T-helper 17 cell (primary cell): ENCODE measurements at regions not wholly inside any gene's neighbourhood (a gene's known extent, or its start where the extent isn't known, plus 50 kb on each side); places are given as distances from the start of the nearest gene placed in this dataset.
A peak's percentile ranks its signal among the peaks of the same experiment; 100 is the strongest.

Experiments used
- ATAC-seq: fragments of 150-1000 bp; cut with Tn5 transposase; 2 replicates; pipeline ENCODE4 v1.10.0; 2021; ENCODE audit warnings: mild to moderate bottlenecking, moderate library complexity
- DNase-seq, 3 donors: peaks; one replicate each; pipeline versions ENCODE4 v3.0.0 to v3.0.0-alpha.2; 2020 to 2021
- H3K9me3 ChIP-seq: one replicate; pipeline ENCODE4 v1.7.0; 2013; ENCODE audit warnings: low read length, mild to moderate bottlenecking; ENCODE audit not compliant: control insufficient read depth, poor library complexity, severe bottlenecking
- H3K27ac Mint-ChIP-seq: one replicate; pipeline ENCODE4 v1.8.0; 2022; ENCODE audit warnings: mild to moderate bottlenecking, moderate library complexity, mixed read lengths
- H3K27me3 Mint-ChIP-seq: one replicate; pipeline ENCODE4 v1.8.0; 2022; ENCODE audit warnings: mixed read lengths
- H3K36me3 Mint-ChIP-seq: one replicate; pipeline ENCODE4 v1.8.0; 2022; ENCODE audit warnings: low read depth, mixed read lengths
- H3K4me1 Mint-ChIP-seq: one replicate; pipeline ENCODE4 v1.8.0; 2022; ENCODE audit warnings: mild to moderate bottlenecking, mixed read lengths
- H3K4me3 Mint-ChIP-seq: one replicate; pipeline ENCODE4 v1.8.0; 2022; ENCODE audit warnings: mild to moderate bottlenecking, moderate library complexity, mixed read lengths

GRCh38 chr1:94606471-94606870, 64.9 kb upstream of the F3 start:
- no peak for ATAC-seq
- Mint-ChIP-seq H3K4me1 (peaks cover 17% of the 10 kb centered on the region), H3K27ac (no peak overlapping the region), H3K27me3 (peaks cover 16% of the 10 kb centered on the region), H3K36me3 (peaks cover 3% of the 10 kb centered on the region), H3K4me3 (no peak overlapping the region)
- H3K9me3 ChIP-seq: no peaks in the 10 kb centered on the region
- no peak for DNase-seq

GRCh38 chr1:94603663-94604062, 62.1 kb upstream of the F3 start:
- H3K4me3 Mint-ChIP-seq: no peak overlapping the region
- H3K4me1 Mint-ChIP-seq: peaks cover 17% of the 10 kb centered on the region
- no peak for ATAC-seq
- DNase-seq: no peak
- peaks cover 33% of the 10 kb centered on the region for H3K27me3 Mint-ChIP-seq
- no peaks in the 10 kb centered on the region for H3K9me3 ChIP-seq
- peaks cover 3% of the 10 kb centered on the region for H3K36me3 Mint-ChIP-seq
- no peak overlapping the region for H3K27ac Mint-ChIP-seq

DNA sequence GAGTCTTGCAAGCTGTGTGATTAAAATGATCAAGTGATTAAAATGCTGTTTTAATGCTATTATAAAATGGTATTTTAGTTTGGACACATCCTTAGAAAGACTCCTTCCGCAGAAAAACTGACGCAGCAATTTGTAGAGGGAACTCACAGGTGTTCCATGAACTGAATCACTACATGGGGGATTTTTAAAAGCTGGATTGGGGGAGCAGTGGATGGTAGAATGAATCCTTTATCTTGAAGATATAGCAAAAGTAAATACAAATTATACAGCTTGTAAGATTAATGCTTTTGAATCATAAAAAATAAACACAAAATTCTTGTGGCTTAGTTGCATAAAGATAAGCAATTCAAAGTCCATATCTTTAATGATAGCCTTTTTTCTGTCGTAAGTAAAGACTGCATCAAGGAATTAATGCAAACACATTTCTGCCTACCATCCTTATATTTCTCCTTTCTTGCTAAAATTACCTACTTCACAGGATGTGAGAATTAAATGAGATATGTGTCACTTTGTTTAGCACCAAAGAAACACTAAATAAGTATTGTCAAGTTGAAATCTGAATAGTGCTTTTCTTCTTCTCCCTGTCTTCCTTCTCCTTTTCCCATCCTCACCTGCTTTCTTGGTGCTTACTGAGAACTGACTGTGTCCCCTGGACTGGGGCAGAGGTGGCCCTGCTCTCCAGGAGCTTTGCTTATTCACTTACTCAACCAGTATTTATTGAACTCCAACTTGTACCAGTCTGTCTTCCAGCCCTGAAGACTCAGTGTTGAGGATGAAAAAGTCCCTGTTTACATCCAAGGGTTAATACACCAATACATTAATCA, 61.5 kb upstream of the F3 start:
- Mint-ChIP-seq H3K27ac (no peak overlapping the region), H3K4me1 (peaks cover 17% of the 10 kb centered on the region), H3K4me3 (no peak overlapping the region)

DNA sequence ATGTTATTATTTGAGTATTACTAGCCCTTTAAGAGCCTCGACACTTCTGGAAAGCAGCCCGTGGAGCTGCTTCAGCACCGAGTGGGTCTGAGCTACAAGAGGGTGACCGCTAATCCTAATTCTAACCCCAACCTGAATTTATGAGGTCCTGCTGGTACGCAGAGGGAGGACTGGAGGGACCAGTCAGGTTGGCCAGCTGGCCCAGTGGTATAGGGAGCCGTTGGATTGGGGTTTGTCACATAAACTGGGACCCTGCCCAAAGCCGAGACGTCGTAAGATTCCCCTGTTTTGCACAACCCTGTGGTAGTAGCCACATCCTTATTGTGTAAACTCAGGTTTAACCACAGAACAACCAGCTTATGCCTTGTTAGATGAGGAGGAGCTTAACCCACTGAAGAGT, 60.8 kb upstream of the F3 start:
- Mint-ChIP-seq H3K27me3 (peaks cover 42% of the 10 kb centered on the region), H3K4me3 (peak overlapping the region; percentile 50), H3K36me3 (peaks cover 3% of the 10 kb centered on the region), H3K27ac (no peak overlapping the region), H3K4me1 (peaks cover 17% of the 10 kb centered on the region)
- no peak for DNase-seq
- ATAC-seq: peak; percentile 84
- H3K9me3 ChIP-seq: no peaks in the 10 kb centered on the region

More for the DNA sequence above, 61.5 kb upstream of the F3 start:
- ATAC-seq (no peak), DNase-seq (no peak)
- no peaks in the 10 kb centered on the region for H3K9me3 ChIP-seq
- Mint-ChIP-seq H3K36me3 (peaks cover 3% of the 10 kb centered on the region), H3K27me3 (peaks cover 37% of the 10 kb centered on the region)

DNA sequence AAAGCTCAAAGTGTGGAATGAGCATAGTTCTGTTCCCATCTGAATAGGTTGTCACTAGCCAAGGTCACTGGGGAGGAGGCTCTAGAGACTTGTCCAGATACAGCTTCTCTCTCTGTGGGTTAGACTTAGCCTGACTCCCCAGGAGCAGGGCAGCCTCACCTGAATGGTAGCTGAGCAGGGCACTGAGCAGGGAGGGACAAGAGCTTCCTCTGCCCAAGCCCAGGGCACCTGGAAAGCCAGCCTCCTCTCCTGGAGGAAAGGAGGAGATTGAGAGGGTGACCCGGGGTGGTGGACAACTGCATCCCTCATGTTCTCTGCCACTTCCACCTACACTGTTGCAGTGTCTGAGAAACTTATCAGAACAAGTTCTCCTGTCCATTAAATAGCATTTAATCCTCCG, 59.0 kb upstream of the F3 start:
- H3K4me3 Mint-ChIP-seq: no peak overlapping the region
- no peaks in the 10 kb centered on the region for H3K9me3 ChIP-seq
- peaks cover 47% of the 10 kb centered on the region for H3K27me3 Mint-ChIP-seq
- no peak for DNase-seq
- H3K27ac Mint-ChIP-seq: no peak overlapping the region
- no peak for ATAC-seq
- peaks cover 3% of the 10 kb centered on the region for H3K36me3 Mint-ChIP-seq
- H3K4me1 Mint-ChIP-seq: peaks cover 17% of the 10 kb centered on the region

DNA sequence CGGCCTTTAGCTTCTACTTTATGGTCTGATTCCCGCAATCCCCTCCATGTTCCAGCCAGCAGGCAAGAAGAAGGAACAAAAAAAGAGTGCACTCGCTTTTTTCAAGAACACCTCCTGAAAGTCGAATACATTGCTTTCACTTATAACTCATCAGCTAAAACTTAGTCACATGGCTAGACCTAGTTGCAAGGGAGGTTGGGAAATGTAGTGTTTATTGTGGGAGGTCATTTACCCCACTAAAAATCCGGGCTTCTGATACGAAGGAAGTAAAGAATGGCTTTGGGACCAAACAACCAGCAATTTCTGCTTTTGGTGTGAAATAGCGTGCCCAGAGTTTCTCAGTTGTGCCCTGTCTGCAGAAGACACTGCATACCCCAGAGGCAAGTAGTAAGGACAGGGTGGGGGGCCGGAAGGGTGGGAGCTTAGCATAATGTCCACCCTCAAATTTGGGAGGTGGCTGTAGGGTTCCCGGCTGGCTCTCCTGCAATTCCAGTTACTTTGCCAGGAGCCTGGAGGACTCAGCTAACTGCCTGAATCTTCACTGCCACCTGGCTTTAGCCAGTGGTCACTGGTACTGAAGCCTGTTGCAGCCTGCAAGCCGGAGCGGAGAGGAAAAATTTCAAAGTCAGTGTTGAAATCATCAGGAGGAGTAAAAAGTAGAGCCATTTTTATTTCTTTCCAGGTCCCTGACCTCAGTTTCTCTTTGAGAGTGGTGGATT, 57.7 kb upstream of the F3 start:
- Mint-ChIP-seq H3K4me1 (peaks cover 14% of the 10 kb centered on the region), H3K4me3 (no peak overlapping the region), H3K27ac (no peak overlapping the region), H3K36me3 (peaks cover 3% of the 10 kb centered on the region), H3K27me3 (peaks cover 47% of the 10 kb centered on the region)
- ATAC-seq (no peak), DNase-seq (no peak)
- H3K9me3 ChIP-seq: no peaks in the 10 kb centered on the region

DNA sequence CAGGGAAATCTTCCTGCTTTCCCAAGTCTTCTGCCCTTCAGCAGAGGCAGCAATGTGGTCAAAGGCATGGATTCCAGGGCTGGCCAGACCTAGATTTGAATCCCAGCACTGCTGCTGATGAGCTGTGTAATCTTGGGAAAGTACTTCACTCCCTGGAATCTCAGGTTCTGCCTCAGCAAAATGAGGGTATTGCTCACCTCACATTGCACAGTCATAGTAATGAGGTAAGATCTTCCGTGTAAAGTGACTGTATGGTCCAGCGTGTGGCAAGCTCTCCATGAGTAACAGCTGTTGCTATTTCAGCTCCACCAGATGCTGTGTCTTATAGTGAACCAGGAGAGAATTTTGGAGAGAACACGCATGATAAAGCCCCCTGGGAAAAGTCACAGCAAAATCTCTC, 56.1 kb upstream of the F3 start:
- H3K4me3 Mint-ChIP-seq: no peak overlapping the region

DNA sequence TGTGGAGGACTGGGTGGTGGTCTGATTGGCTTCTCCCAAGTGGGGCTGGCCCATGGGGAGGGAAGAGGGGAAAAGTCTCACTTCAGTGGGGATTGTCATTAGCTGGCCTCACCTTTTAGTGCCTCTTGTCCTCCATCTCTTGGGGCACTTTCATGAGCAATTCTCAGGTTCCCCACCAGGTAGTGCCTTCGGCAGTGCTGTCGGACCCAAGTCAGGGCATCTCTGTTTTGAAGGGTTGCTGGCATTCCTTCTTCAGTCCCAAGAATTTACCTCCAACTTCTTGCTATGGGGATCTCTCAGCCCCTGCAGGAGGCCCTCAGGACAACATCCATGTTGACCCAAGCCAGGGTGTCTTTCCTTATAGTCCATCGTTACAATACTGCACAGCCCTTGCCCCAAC, 54.7 kb upstream of the F3 start:
- H3K4me1 Mint-ChIP-seq: no peaks in the 10 kb centered on the region
- peaks cover 35% of the 10 kb centered on the region for H3K27me3 Mint-ChIP-seq
- H3K9me3 ChIP-seq: no peaks in the 10 kb centered on the region
- no peak overlapping the region for H3K4me3 Mint-ChIP-seq
- DNase-seq: no peak
- ATAC-seq: no peak
- no peak overlapping the region for H3K27ac Mint-ChIP-seq
- H3K36me3 Mint-ChIP-seq: no peaks in the 10 kb centered on the region

More for the DNA sequence above, 56.1 kb upstream of the F3 start:
- Mint-ChIP-seq H3K4me1 (peaks cover 9% of the 10 kb centered on the region), H3K27ac (no peak overlapping the region), H3K36me3 (no peaks in the 10 kb centered on the region), H3K27me3 (peaks cover 47% of the 10 kb centered on the region)
- DNase-seq (no peak), ATAC-seq (no peak)
- no peaks in the 10 kb centered on the region for H3K9me3 ChIP-seq

DNA sequence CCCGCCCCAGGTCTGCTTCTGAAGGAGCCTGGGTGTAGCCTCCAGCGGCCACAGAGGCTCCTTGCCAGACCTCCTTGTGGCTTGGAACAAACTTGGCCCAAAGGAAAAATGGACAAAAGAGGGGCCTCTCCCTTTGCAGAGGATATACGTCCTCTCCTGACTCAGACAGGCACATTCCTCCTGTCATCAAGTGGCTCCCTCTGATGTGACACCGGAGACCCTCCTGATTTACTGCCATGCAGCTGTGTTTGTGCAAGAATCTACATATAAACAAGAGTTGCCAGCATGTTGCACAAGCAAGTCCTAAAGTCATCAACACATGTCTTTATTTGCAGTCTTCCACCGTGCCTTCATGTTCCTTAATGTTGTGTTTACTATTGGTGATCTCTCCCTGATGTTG, 54.1 kb upstream of the F3 start:
- Mint-ChIP-seq H3K4me1 (no peaks in the 10 kb centered on the region), H3K27ac (no peak overlapping the region), H3K4me3 (no peak overlapping the region), H3K27me3 (peaks cover 35% of the 10 kb centered on the region), H3K36me3 (no peaks in the 10 kb centered on the region)
- DNase-seq (no peak), ATAC-seq (no peak)
- no peaks in the 10 kb centered on the region for H3K9me3 ChIP-seq

GRCh38 chr1:94593611-94594010, 52.1 kb upstream of the F3 start:
- DNase-seq (no peak), ATAC-seq (no peak)
- no peak overlapping the region for H3K4me3 Mint-ChIP-seq
- H3K9me3 ChIP-seq: no peaks in the 10 kb centered on the region
- H3K27me3 Mint-ChIP-seq: peaks cover 30% of the 10 kb centered on the region
- no peak overlapping the region for H3K27ac Mint-ChIP-seq
- no peaks in the 10 kb centered on the region for H3K36me3 Mint-ChIP-seq
- peaks cover 2% of the 10 kb centered on the region for H3K4me1 Mint-ChIP-seq

DNA sequence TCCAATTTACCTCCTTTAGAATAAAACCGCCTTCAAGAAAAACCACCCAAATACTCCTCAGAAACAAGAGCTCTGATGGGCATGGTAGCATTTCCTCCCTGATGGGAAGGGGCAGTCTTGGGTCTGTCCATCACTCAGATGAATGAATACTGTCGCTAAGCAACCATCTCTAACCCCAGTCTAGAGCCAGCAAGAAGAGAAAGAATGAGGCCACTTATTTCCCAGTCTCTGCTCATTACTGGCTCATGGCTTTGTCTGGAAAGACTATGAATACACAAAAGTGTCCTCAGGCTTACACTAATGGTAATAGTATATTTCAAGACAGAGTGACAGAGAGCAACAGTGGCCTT, 51.0 kb upstream of the F3 start:
- DNase-seq (no peak), ATAC-seq (no peak)
- peaks cover 2% of the 10 kb centered on the region for H3K4me1 Mint-ChIP-seq
- no peak overlapping the region for H3K27ac Mint-ChIP-seq
- H3K4me3 Mint-ChIP-seq: no peak overlapping the region
- no peaks in the 10 kb centered on the region for H3K9me3 ChIP-seq
- peaks cover 24% of the 10 kb centered on the region for H3K27me3 Mint-ChIP-seq
- H3K36me3 Mint-ChIP-seq: no peaks in the 10 kb centered on the region

- H3K27ac Mint-ChIP-seq: no peak overlapping the region
- no peak for DNase-seq
- H3K27me3 Mint-ChIP-seq: peaks cover 19% of the 10 kb centered on the region
- H3K36me3 Mint-ChIP-seq: no peaks in the 10 kb centered on the region
- peaks cover 2% of the 10 kb centered on the region for H3K4me1 Mint-ChIP-seq
- no peak overlapping the region for H3K4me3 Mint-ChIP-seq
- no peaks in the 10 kb centered on the region for H3K9me3 ChIP-seq
- no peak for ATAC-seq
Observed at GRCh38 chr1:94591823-94592570, 50.4 kb upstream of the F3 start.
